UCSD-AML1 (cell line): ENCODE measurements at regions not wholly inside any gene's neighbourhood (a gene's known extent, or its start where the extent isn't known, plus 50 kb on each side); places are given as distances from the start of the nearest gene placed in this dataset.
A peak's percentile ranks its signal among the peaks of the same experiment; 100 is the strongest.

ENCODE experiments used
- DNase-seq: peaks from one replicate; lab custom pipeline; 2025; ENCODE audit not compliant: unreplicated experiment; lab: John Stamatoyannopoulos, UW

GRCh38 chr6:146902846-146903245, 301.4 kb upstream of the STXBP5 start:
- no peak for DNase-seq

GRCh38 chr6:146903451-146903850, 300.8 kb upstream of the STXBP5 start:
- peak; percentile 50 for DNase-seq

- DNase-seq, result no peak
Measured at GRCh38 chr6:146904596-146904995, 299.6 kb upstream of the STXBP5 start.

DNA sequence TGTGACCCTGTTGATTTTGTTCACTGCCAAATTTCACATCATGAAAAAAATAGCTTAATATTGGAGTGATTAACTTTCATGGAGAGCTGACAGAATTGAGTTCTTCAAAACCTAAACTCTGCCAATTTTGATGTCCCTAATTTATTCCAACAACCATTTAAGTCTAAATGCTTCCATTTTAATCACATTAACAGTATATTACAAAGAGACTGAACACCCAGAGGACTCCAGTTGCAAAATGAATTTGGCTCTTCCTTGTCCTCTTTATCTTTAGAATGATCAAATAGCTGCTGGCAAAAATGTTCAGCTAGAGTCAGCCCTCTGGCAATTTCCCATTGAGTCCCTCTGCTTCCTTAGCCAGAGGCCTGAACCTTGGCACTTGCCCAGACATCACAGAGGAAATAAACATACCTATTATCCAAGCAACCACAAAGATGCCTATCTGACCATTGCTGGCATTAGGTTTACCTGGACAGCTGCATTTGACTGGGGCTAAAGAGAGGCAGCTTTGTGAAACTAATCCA, 299.0 kb upstream of the STXBP5 start:
- DNase-seq, result no peak

DNA sequence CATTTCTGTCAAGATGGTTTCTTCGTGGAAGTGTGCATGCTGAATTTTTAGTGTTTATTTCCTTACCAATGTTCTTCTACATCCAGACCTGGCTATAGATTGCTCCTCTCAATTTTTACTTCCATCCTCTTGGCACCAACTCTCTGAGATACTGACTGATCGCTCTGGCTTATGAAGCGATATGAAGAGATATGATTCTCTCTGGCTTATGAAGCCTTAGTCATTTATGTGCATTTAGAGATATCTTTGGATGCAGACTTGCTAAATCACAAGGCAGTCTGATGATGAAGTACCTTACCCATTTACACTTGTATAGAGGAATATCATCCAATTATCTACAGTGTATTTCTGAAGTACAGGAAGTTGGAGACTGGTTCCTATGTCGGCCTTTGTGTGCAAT, 295.4 kb upstream of the STXBP5 start:
- no peak for DNase-seq

- DNase-seq, result no peak
Measured at GRCh38 chr6:146909376-146909775, 294.8 kb upstream of the STXBP5 start.

GRCh38 chr6:146909886-146910285, 294.3 kb upstream of the STXBP5 start:
- DNase-seq, result no peak

- DNase-seq, result no peak
Measured at GRCh38 chr6:146910611-146911010, 293.6 kb upstream of the STXBP5 start.

- no peak for DNase-seq
Measured at GRCh38 chr6:146911635-146912215, 292.5 kb upstream of the STXBP5 start.

DNA sequence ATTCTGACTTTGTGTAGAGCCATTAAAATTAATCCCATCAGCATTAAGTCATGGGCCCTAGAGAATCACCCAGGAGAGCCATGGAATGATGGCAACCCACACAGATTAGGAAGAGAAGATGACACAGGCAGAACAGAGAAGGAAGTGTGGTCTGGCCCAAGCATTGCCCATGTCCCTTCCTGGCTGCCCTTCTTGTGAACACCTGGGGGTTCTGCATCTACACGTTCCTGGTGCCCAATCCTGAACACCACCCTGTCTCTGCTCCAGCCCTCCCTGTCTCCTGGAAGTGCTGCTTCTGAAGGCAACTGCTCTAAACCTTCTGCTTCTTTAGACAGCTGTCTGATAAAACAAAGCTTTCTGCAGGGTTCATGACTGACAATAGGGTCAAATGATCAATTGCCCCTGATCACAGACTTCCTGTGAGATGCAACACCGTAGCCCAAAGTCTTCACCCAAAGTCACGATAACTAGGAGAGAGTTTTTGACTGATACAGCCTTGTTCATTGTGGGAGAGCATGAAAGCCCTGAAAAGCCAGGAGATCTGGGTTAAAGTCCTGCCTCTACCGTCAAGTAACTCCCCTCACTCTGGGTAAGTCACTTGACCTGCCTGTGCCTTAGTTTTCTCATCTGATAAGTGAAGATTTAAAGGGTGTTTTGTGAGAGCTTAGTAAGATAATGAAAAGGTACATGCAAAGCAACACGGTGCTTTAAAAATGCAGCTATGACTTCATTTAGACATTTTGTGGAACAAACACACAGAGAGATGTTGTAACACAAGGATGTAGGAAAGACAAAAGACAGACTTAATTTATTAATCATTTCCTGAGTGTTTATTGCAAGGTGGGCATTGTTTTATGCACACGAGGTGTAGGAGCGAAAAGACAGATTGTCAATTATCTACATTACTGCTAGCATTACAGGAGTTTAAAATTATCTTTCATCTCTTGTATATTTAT, 291.2 kb upstream of the STXBP5 start:
- DNase-seq, result peak; percentile 28

DNA sequence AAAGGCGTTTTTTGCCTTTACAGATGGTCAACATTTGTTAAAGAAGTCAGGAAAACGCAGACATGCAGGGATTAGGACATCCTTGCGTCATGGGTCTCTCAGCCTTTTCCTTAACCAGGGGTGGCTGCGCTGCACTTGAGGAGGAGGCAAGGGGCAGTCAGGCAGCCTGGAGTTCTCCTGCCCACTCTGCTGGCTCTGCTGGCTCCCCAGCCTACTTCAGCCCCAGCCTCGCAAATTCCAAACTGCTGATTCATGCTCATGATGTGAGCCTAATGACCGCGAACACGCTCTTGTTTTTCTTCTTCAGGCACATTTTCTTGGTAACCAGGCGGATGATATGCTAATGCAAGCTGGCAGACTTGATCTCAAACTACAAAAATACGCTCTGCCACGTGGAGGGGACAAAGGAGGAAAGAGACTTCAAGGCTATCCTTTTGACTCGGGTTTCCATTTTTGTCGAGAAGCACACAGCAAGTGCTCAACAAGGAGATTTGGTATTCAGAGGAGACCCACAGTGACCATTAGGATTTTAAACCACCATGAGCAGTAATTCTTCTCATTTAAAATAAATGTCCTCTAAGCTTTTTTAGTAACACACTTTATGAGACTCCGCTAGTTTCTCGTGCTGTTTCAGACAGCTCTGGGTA, 290.3 kb upstream of the STXBP5 start:
- peak; percentile 75 for DNase-seq

DNA sequence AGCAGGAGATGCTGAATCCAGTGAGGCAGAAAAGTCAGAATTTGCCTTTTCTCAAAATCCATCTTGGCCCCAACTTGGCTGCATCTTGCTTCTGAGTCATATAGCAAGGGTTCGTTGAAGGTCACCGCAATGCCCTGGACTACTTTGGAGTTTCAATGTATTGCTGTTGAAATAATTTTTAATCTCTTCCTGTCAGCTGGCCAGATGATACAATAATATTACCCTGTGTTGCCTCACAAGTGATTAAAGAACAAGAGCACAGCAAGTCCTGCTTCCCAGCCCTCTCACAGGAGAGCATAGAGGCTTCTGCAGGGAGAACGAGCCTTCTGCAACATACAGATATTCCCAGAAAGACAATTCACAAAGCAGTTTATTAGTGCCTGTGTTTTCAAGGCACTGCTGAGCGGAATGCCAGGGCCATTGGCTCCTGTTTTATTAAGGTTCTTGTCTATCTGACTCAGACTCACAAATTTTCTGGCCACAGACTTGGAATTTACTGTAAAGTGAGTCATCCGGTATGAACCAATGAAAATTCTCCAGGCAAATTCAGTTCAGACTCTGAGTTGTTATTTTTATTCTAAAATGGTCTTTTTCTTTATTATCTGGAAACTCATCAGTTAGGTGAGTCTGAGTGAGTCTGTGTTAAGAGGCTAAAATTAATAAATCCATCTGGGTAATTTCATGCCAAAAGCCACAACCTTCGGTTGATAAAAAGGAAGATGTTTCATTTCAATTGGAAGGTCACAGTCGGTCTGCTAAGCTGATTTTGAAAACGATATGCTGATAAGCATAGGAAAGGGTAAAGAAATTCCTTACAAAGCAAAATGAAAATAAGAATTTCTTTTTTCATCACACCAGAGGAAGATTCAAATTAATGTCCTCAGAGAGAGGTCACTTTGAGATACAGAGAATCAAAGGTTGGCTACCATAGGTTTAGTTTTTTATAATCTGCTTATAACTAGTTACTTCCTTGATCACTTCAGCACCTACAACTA, 289.4 kb upstream of the STXBP5 start:
- peak; percentile 41 for DNase-seq

GRCh38 chr6:146915671-146916127, 288.5 kb upstream of the STXBP5 start:
- peak; percentile 25 for DNase-seq

GRCh38 chr6:146916435-146917025, 287.7 kb upstream of the STXBP5 start:
- DNase-seq, result no peak

DNA sequence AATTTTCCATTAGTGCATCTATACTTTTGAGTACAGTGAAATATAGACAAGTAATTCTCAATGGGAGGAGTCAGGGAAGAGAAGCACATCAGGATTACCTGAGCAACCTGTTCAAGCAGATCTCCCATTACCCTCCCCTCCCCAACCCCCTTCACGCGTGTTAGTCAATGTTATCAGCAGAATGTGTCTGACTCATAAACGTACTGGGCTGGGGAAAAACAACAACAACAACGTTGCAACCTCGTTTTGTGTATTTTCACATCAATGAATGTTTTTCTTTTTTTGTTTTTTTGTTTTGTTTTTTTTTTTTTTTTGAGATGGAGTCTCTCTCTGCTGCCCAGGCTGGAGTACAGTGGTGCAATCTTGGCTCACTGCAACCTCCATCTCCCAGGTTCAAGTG, 287.0 kb upstream of the STXBP5 start:
- no peak for DNase-seq

- no peak for DNase-seq
Measured at GRCh38 chr6:146917979-146918378, 286.2 kb upstream of the STXBP5 start.

DNA sequence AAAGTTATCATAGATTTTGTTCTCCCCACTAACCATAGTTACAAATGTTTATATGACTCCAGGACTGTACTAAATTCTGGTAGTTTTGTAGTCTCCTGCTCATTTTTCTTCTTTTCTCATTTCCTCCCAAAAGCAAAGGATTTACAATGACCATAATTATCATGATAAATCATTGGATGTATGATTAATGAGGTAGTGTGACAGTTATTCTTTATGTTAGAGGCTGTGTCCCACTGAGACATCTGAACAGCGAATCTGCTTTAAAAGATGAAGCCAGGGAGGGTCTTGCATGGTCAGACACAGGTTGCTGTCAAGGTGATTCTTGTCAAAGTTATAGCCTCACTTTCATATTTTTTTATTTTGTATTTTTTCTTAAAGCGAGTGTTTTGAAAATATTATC, 285.2 kb upstream of the STXBP5 start:
- DNase-seq, result no peak

DNA sequence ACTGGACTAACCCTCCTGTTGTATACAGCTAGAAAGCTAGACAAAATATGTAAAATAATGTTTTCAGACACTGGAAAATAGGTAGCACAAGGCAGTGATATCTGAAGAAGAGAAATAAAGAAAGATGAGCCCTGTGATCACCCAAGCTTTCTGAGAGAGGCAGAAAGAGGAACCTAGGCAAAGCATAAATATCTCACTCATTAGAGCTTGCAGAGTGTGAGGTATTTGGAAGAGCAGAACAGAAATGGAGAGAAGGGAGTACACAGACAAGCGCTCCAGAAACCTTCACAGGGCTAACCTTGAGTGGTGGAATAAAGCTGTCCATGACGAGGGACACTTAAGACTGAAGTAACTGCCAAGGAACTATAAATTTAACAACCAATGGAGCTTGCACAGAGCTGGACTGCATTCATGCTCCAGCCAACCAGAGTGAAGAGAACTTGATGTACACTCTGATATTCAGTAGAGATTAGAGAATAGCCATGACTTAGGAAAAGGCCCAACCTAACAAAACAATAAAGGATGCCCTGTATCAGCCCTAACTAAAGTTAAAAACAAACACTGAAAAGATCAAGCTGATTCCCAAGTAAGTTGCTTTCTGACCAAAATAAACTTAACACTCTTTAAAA, 280.9 kb upstream of the STXBP5 start:
- DNase-seq, result no peak

GRCh38 chr6:146925846-146926245, 278.4 kb upstream of the STXBP5 start:
- DNase-seq, result no peak

DNA sequence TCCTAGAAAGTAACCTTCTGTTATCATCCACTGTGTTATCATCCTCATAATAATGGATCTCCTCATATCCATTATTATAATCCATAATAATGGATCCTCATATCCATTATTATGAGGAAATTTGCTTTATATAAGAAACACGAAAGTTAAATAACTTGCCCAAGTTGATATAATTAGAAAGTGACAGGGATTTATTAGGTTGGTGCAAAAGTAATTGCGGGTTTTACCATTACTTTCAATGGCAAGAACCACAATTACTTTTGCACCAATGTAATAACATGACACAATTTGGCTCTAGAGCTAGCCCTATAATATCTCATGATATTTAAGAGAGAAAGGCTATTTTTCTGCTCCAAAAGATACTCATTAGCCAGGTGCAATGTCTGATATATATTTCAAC, 275.7 kb upstream of the STXBP5 start:
- no peak for DNase-seq
